NCI-H345 treated with DMSO at 0.1 percent for 48 hours (cell line): ENCODE measurements at regions not wholly inside any gene's neighbourhood (a gene's known extent, or its start where the extent isn't known, plus 50 kb on each side); places are given as distances from the start of the nearest gene placed in this dataset.

Experiments
- DNase-seq: peaks from one replicate; lab custom pipeline; 2025; ENCODE audit not compliant: unreplicated experiment; lab: John Stamatoyannopoulos, UW

DNA sequence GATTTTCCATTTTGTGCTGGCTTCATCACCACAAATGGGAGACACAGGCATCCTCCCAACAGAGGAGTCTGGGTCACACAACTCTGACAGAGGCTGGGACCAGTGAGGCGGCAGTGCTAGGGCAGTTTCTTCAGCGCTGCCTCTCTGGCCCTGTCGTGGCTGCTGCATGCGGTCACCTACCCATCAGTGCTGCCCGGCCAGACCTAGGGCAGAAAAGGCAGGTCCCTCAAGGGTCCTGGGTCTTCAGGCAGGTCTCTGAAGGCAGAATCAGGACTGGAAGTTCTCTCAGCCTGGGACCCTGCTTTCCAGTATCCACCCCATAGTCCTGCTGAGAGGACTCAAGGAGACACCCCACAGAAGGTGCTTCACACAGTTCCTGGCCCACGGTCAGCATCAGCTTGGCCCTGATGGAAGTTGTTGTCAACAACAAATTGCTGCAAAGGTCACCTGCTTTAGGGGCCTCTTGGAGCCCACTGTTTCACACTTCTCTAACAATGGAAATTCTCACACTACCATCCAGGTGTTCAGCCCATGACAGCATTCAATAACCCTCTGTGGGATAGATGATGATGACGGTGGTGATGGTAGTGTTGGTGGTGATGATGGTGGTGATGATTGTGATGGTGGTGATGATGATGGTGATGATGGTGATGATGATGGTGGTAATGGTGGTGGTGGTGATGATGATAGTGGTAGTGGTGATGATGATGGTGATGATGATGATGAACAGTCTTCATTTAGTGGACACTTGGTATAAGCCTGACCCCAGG lies 146.4 kb upstream of the PPP1R26 start:
- DNase-seq = no peak

DNA sequence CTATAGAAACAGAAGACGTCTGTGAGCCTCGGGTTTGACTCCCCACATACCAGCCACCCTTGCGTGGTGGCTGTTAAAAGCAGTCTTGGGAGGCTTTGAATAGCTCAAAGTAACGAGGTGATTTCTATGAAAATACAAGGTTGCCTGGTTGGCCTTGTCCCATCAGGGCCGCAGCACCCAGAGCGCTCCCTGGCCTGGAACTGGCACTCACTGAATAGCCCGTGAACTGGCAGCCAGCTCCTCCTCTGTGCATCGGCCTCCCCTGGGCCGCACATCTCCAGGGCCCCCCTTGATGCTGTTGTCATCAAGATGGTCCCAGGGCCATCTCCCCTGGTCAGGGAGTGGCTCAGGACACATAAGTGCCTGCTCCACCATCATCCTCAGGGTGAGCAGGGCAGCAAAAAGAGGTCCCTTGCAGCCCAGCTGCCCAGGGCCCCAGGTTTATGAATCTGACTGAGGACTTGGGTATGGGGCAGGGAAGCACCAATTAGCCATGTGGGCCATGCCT lies 144.6 kb upstream of the PPP1R26 start:
- DNase-seq = no peak

DNA sequence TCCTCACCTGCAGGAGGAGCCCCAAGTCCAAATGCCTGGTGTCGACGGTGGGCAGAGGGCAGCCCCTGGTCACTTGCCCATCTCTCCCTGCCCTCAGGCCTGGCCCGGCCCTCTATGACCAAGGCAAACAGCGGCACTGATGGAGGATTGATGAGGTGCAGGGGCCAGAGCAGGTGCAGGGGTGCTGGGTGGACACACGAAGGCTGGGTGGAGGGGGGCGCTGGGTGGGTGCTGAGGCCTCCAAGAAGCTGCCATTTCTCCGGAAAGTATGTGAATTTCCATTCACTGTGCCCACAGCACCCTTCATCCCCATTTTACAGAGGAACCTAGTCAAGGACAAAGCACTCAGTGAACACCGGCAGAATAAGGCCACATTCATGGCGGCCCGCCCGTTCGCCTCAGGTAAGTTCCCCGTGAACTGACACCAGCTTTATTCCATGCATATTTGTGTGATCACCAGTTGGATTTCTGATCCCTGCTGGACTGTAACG lies 143.8 kb upstream of the PPP1R26 start:
- no peak for DNase-seq

DNA sequence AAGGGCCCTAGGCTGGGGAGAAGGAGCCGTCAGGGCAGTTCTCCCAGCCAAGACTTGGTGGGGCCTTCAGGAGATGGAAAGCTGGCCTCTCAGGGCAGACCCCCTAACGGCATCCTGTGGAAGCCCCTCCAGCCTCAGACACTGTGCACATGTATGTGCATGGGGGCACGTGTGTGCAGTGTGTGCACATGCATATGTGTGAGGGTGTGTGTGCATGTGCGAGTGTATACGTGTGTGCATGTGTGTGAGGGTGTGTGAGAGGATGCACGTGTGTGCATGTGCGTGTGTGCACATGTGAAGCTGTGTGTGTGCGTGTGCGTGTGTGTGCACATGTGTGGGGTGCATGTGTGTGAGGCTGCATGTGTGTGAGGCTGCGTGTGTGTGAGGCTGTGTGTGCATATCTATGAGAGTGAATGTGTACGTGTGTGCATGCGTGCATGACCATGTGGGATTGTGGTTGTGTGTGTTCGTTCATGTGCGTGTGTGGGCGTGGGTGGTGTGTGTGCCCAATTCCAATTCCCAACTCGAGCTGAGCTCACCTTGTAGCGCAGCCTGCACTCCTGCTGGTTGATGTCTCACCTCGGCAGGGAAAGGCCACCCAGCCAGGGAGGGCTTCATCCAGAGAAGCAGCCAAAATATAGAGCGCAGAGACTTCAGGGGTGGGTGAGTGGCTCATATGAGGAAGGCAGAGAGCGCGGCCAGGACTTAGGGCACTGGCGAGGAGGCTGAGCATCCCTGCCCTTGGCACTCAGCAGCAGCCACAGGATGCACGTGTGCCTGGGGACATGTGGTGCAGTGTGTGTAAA lies 142.7 kb upstream of the PPP1R26 start:
- DNase-seq = no peak

DNA sequence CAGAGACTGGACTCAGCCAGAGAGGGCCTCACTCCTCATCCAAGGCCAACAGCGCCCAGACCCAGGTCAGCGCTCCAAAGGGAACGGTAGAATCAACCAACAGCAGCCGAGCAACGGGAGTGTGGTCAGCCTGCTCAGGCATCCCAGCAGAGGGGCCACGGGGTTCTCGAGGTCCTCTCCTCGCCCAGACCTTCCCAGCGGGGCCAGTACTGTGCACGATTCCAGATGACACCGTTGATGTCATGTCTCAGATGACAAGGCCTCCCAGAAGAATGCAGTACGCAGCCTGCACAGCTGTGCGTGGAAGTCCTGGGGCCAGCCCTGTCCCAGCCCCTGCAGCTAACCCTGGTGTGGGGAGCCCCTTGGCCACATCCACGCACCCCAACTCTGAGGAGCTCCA lies 141.0 kb upstream of the PPP1R26 start:
- no peak for DNase-seq

DNA sequence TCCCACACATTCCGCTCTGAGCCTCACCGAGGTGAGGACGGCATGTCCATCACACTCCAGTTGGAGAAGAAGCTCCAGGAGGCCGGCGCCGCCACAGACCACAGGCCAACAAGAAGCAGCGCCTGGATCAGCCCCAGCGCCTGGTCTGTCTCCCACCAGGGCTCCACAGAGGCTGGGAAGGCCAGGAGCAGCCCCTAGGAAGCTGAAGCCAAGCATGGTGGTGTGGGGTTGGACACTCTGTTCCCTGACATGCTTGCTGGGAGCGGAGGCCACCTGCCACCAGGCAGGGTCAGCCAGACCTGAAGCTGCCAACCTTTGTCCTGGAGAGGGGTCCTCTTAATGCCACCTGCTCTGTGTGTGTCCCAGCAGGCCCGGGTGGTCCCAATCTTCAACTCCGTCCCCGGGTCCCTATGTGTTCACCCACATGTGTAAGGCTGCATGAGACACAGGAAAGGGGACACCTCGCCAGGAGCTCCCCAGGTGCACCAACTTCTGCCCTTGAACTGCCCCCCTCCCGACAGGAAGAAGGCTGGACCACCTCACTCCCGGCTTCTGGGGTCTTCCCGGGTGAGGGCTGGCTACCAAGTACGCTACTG lies 140.1 kb upstream of the PPP1R26 start:
- no peak for DNase-seq

DNA sequence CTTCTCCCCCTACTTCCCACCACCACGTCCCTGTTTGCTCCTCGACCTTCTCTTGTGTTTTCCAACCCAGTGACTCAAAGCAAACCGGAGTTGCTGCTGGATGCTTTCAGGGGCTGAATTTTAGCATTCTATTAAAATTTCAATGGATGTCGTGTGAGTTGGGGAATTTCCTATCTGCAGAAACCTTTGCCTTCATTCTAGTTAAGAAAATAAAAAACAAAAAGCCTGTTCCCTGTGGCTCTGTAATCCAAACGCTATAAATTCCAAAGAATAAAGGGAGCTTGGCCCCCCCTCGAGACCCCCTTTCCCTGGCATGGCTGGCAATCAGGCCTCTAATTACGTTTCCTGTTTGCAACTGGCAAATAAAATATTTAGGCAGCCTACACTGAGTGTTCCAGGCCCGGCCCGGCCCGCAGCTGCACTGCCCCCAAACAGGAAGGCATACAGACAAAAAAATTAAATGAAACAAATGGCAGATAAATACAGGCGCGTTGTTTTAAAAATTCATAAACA lies 139.4 kb upstream of the PPP1R26 start:
- no peak for DNase-seq

DNA sequence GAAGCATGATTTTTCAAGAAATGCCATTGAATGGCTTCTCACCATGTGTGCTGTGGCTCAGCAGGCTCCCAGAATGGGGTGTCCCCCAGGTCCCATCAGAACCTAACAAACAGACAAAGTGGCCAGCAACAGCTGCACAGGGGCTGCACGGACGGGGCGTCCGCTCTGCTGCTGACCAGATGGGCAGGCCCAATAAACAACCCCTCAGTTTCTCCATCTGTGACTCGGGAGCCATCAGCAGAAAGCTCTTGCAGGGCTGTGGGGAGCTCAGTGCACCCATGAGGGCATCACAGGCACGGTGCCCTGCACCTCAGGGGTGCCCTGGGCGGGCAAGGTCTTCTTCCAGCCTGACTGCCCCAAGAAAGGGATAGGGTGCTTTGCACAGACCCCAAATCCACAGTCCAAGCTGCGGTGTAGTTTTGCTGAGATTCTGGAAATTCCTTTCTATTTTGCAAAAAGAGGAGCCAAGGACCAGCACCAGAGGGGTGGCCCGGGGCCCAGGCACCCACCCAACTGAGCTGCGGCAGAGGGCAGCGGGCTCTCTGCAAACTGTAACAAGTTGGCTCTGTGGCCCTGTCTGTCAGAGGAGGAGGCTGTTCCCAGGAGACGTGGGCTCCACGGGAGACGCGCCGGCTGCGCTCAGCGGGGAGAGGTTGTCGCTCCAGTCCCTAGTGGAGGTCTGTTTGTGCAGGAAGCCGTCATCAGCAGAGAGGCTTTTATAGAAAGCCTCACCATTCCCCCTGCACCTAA lies 138.7 kb upstream of the PPP1R26 start:
- DNase-seq = no peak

DNA sequence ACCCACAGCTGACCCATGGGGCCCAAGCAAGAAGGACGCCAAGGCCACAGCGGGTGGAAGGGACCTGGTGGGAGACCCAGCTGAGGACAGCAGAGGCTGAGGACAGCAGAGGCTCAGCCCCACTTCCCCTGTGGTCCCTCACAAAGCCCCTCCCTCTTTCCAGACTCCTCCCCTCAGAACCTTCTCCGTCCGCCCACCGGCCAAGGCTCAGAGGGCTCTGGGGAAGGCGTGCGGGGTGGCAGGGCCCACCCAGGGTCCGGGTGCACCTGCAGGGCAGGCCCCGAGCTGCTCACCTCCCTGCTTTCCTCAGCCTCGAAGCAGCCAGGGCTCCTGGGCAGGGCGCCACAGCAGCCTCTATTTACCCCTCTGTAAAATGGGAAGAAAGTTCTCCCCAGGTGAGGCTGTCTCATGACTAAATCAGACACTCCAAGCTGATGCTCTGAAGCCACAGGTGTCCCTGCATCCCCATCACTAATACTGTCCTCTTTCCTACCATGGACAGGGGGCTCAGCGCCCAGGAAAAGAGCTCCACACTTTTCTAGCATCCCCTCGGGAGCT lies 137.9 kb upstream of the PPP1R26 start:
- no peak for DNase-seq

DNA sequence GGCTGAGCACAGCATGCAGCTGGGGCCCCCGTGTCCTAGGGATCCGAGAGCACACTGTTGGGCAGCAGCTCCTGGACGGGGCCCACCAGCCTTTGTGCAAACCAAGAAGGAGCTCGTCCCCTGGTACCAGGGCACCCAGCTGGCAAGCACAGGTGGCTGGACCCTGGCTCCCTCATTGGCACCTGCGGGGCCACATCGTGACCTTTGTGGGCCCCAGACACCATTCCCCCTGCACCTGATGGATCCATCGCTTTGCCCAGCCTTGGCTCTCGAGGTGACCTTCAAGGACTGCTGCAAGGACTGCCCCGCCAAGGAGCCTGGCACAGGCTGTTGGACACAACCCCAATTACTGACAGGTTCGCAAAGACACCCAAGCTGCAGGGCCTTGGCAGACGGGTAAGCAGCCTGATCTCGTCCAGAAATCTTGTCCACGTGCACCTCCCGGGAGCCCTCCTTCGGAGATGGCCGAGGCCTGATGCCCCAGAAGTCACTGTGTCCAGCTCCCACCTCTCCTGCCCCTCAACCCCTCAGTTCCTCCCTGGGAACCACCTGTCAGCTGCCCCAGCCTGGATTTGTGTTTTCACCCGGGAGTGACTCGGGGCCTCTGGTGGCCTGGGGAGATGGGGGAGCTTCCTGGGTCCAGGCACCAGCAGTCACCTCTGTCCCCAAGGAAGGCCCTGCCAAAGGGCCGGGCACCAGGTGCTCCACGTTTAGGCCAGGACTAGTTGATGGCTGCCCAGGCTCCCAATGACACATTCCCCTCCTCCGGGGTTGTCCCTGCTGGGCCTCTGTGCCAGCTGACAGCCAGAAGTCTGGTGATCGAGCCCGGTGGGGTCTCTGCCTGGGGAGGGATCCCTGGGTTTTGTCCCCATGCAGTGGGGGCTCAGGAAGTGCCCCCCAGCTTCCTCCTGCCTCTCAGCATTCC lies 137.1 kb upstream of the PPP1R26 start:
- DNase-seq = no peak

DNA sequence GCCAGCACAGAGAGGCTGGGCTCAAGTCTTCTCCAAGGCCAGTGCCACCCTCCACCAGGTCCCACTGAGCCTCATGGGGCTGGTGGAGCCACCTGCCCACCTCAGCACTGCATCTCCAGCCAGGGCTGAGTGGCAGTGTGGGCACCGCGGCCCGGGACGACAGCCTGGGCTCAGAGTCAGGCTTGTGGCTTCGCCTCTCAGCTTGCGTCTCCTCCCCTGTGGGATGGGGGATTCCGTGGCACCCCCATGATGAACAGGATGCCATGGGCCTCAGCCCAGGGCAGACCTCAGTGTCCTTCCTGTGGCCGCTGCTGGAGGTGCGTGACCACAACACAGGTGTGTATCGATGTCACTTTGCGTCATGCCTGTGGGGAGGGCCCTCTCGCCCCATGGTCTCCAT lies 136.4 kb upstream of the PPP1R26 start:
- DNase-seq = no peak

DNA sequence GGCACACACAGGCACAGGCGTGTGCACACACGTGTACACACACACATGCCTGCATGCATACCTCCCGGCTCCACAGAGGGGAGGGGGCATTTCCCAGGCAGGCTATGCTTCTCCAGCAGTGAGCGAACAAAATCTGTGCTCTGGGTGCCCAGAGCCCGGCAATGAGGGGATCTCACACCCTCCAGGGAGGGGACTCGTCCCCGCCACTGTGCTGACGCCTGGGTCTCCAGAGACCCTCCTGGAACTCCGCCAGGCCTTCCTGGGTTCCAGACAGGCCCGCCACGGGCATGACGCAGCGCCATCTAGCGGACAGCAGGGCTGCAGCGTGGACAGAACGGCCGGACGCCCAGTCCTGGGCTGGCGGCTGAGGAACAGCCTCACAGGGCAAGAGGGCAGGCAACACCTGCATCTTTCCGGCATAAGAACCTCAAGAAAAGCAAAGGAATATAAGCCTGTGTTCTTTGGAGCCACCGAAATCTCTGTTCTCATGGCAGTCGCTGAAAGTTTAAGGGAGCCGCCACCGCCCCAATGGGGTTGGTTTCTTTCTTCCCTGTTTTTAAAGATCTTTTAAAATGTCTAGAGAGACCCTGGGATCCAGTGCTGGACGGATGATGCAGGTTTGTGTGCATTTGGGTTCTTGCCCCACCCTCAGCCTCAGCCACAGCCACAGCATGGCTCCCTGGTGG lies 135.6 kb upstream of the PPP1R26 start:
- peak; percentile 28 for DNase-seq

DNA sequence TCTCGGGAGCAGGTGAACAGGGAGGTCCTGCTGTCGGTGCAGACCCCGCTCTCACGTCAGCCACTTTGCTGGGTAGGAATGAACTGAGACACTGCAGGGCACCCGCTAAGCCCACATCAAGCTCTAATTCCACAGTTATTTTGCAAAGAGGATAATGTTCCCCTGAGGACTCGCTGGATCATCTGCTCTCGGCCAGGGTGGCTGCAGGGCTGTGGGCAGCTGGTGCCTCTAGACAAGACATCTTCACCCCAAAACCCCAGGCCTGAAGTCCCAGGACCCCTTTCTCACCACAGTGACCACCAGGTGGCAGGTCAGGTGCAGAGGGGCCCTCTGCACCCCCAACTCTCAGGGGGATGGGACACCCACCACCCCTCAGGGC lies 135.1 kb upstream of the PPP1R26 start:
- no peak for DNase-seq

DNA sequence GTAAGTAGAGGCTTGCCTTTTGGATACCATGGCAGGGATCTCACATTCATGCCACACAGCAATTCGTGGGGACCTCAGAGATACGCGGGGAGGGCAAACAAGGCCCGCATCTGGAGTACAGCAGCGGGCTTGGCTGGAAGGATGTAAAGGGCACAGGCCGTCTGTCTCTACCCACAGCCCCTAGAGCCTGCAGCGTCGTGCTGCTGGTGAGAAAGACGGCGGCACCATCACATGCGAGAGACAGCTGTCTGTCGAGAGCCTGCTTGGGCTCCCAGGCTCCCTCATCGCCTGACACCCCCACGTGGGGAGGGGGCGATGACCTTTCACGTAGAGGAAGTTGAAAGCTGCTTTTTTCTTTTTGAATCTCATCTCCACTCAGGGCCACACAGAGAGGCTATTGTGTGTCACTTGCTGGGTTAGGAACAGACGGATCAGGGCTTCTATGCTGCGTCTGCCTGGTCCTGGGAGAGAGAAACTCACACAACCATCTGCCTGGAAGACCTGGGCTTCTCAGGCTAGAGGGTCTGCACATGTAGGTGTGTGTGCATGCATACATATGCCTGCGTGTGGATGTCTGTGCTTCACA lies 134.6 kb upstream of the PPP1R26 start:
- no peak for DNase-seq

DNA sequence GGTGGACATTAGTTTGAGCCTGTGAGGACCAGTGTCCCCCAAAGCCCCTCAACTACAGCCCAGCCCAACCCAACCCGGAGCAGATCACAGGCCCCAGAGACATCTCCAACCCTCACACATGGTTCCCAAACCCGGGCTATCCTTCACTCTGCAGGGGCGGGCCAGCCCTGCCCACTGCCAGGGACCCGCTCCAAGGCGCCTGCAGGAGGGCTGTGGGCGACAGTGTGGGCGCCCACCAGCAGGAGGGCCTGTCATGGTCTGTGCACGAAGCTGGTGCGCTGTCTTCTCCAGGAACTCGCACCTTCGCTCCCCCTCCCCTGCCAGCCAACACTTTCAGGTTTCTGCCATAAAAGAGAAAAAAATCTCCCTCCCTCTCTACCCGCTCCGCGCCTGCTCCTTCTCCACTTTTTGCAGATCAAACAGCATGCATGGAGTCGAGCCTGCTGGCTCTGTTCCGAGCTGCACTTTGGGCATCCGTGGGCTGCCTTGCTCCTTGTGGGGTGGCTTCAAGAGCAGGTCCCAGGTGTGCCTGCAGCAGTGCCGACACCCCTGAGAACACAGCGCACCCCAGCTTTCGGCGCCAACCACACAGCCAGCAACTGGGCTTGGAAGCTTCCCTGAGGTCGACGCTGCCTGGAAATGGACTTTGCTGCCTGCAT lies 133.7 kb upstream of the PPP1R26 start:
- no peak for DNase-seq

DNA sequence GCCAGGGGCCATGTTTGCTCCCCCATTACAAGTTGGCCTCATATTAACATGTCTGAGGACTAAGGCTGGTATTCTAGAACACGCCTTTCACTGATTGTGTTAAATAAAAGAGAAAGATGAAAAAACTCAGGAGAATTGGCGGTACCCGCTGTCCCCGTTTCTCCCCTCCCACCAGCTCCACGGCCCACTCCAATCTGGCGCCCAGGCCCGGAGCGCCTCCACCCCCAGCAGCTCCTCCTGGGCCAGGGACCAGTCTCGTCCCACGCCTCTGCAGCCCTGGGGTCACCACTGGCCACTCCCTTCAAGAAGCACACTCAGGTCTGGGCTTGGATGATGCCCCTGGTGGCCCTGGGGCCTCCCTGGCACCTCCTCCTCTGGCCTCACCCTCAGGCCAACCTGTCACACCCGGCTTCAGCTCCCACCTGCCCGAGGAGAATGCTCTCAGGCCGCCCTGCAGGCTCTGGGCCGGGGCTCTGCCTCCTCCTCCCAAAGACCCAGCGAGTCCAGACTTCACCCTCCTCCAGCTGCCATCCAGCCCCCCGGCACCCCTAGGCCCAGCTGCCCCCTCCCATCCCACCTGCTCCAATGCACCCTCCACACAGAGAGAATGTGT lies 133.0 kb upstream of the PPP1R26 start:
- DNase-seq = no peak

DNA sequence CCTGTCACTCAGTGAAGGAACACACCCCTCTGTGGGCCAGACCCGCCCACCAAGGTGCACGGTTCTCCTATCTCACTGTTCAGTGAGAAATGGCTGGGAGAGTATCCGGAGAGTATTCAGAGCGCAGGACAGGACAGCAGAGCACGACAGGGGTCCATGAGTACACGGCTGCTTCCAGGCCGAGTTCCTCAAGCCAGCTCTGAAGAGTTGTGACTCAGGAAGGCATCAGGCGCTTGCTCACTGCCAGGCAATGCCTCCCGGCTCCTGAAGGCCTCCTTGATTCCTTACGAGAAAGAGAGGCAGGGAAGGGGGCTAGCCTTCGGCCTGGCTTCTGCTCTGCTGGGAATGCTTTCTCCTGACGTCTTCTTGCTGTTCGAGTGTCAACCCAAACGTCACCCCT lies 132.1 kb upstream of the PPP1R26 start:
- DNase-seq = no peak
